GM12878 (cell line): ENCODE measurements at regions not wholly inside any gene's neighbourhood (a gene's known extent, or its start where the extent isn't known, plus 50 kb on each side); places are given as distances from the start of the nearest gene placed in this dataset.

Experiments
- ATAC-seq: fragments of 200-7000 bp; cut with Tn5 transposase; 3 replicates; pipeline ENCODE4 v1.9.1; 2020; ENCODE audit warnings: mild to moderate bottlenecking, moderate library complexity
- BruUV-seq: library from RNA; stranded (reverse); fragments of 400-500 nt; replicated peaks from 2 replicates; lab custom pipeline; 2021; lab: Mats Ljungman, UMichigan
- CTCF ChIA-PET: fragments of 300-600 bp; sonication (Branson Sonifier 250); formaldehyde crosslinking; extraction: SDS; loops from one replicate; lab custom pipeline; 2021; ENCODE audit warnings: inconsistent platforms; lab: Yijun Ruan, JAX
- POLR2A ChIA-PET: fragments of 350-600 bp; formaldehyde crosslinking; extraction: SDS; loops from one replicate; lab custom pipeline; 2021; ENCODE audit warnings: inconsistent platforms; lab: Charles Lee
- RAD21 ChIA-PET: fragments of 300-600 bp; sonication (Branson Sonifier 250); formaldehyde crosslinking; loops from one replicate; lab custom pipeline; 2023; ENCODE audit warnings: antibody characterized with exemption; ENCODE audit not compliant: unreplicated experiment; lab: Charles Lee
- SMC1A ChIA-PET: fragments of 300-600 bp; sonication (Branson Sonifier 250); formaldehyde crosslinking; loops from one replicate; lab custom pipeline; 2023; ENCODE audit not compliant: unreplicated experiment, uncharacterized antibody; lab: Charles Lee
- DNase-seq: peaks from one replicate; pipeline ENCODE4 v3.0.0-alpha.2; 2011; ENCODE audit warnings: low read depth, low spot score
- FAIRE-seq: peaks from 3 replicates; lab custom pipeline; 2011; peaks lifted over from hg19 to GRCh38; lab: Jason Lieb, UNC
- H2AFZ ChIP-seq: 2 replicates; pipeline ENCODE4 v1.6.0; 2011; ENCODE audit warnings: low read depth, low read length, control low read depth; ENCODE audit not compliant: control insufficient read depth
- H3K27ac ChIP-seq: 2 replicates; pipeline ENCODE4 v1.5.1; 2011; ENCODE audit warnings: control low read depth; ENCODE audit not compliant: control insufficient read depth, insufficient read depth
- H3K27me3 ChIP-seq, 2 experiments: replicated peaks in 1 of 2; 2 replicates each; pipeline versions ENCODE4 v1.6.0 to v1.6.1; 2011; ENCODE audit warnings: low read length in 1 of 2; ENCODE audit not compliant: control insufficient read depth in 2 of 2, insufficient read depth in 2 of 2
- H3K36me3 ChIP-seq, 2 experiments: 2 replicates each; pipeline ENCODE4 v1.5.1; 2011; ENCODE audit warnings: low read length in 1 of 2; ENCODE audit not compliant: control insufficient read depth in 2 of 2, insufficient read depth in 2 of 2
- H3K4me1 ChIP-seq: 2 replicates; pipeline ENCODE4 v1.6.1; 2011; ENCODE audit warnings: mild to moderate bottlenecking, low read length, moderate library complexity, mixed read lengths; ENCODE audit not compliant: control insufficient read depth, insufficient read depth
- H3K4me2 ChIP-seq: 2 replicates; pipeline ENCODE4 v1.6.0; 2011; ENCODE audit warnings: control low read depth; ENCODE audit not compliant: control insufficient read depth, insufficient read depth
- H3K4me3 ChIP-seq: fragments of 200-600 bp; sonication (generic); 2 replicates; pipeline ENCODE4 v1.5.1; 2016
- H3K79me2 ChIP-seq: 2 replicates; pipeline ENCODE4 v1.6.0; 2011; ENCODE audit warnings: low read length; ENCODE audit not compliant: control insufficient read depth, insufficient read depth
- H3K9ac ChIP-seq: 2 replicates; pipeline ENCODE4 v1.8.0; 2011; ENCODE audit warnings: low read length, control low read depth, mixed read lengths; ENCODE audit not compliant: control insufficient read depth, insufficient read depth
- H3K9me3 ChIP-seq: replicated peaks from 3 replicates; pipeline ENCODE4 v1.5.1; 2011; ENCODE audit warnings: mild to moderate bottlenecking, low read length; ENCODE audit not compliant: control insufficient read depth, insufficient read depth
- H4K20me1 ChIP-seq: 2 replicates; pipeline ENCODE4 v1.6.0; 2011; ENCODE audit not compliant: control insufficient read depth, insufficient read depth
- BACH1 ChIP-seq: fragments of 450-650 bp; IDR thresholded peaks from 2 replicates; pipeline ENCODE4 v1.6.1; 2017; ENCODE audit warnings: mild to moderate bottlenecking, borderline replicate concordance
- BMI1 ChIP-seq: fragments of 450-650 bp; IDR thresholded peaks from 2 replicates; pipeline ENCODE4 v1.6.1; 2016; ENCODE audit warnings: mild to moderate bottlenecking, moderate library complexity, borderline replicate concordance
- CBX5 ChIP-seq: sonication (generic); IDR thresholded peaks from 2 replicates; pipeline ENCODE4 v1.6.1; 2016; ENCODE audit warnings: low read depth, moderate library complexity, mild to moderate bottlenecking, inconsistent platforms
- CHD1 ChIP-seq: IDR thresholded peaks from 2 replicates; pipeline ENCODE4 v1.6.1; 2012; ENCODE audit warnings: low read depth, low read length, improper control_type of control experiment
- EP300 ChIP-seq, 2 experiments: fragments of 150-350 bp in 1 of 2; IDR thresholded peaks; 2 replicates each; pipeline ENCODE4 v1.6.1; 2011 to 2012; ENCODE audit warnings: low read depth in 2 of 2, low read length in 2 of 2, borderline replicate concordance in 1 of 2, improper control_type of control experiment in 1 of 2, inconsistent platforms in 1 of 2; ENCODE audit not compliant: control insufficient read depth in 1 of 2
- EZH2 ChIP-seq: IDR thresholded peaks from 2 replicates; pipeline ENCODE4 v1.6.1; 2012; ENCODE audit warnings: low read depth, mild to moderate bottlenecking, control low read depth, inconsistent platforms, low read length, borderline replicate concordance; ENCODE audit not compliant: control insufficient read depth
- FOXM1 ChIP-seq: IDR thresholded peaks from 2 replicates; pipeline ENCODE4 v1.6.1; 2012; ENCODE audit warnings: low read depth, mild to moderate bottlenecking, inconsistent platforms, low read length, moderate library complexity
- HDAC6 ChIP-seq: fragments of 200-600 bp; sonication (generic); IDR thresholded peaks from one replicate; pipeline ENCODE4 v1.8.0; 2017; ENCODE audit warnings: antibody characterized with exemption; ENCODE audit not compliant: unreplicated experiment
- IKZF1 ChIP-seq: fragments of 450-650 bp; conservative IDR thresholded peaks from 2 replicates; pipeline ENCODE4 v1.6.1; 2017; ENCODE audit warnings: antibody characterized with exemption, mild to moderate bottlenecking
- KDM1A ChIP-seq: fragments of 200-600 bp; sonication (generic); IDR thresholded peaks from 2 replicates; pipeline ENCODE4 v1.6.1; 2016; ENCODE audit warnings: borderline replicate concordance
- NRF1 ChIP-seq: conservative IDR thresholded peaks from 2 replicates; pipeline ENCODE4 v1.6.1; 2011; ENCODE audit warnings: mild to moderate bottlenecking, low read depth, low read length, improper control_type of control experiment
- PAX8 ChIP-seq: fragments of 450-650 bp; IDR thresholded peaks from 2 replicates; pipeline ENCODE4 v1.6.1; 2017; ENCODE audit warnings: mild to moderate bottlenecking, moderate library complexity
- POLR2AphosphoS5 ChIP-seq: IDR thresholded peaks from 2 replicates; pipeline ENCODE4 v1.6.1; 2011; ENCODE audit warnings: mild to moderate bottlenecking, low read length, inconsistent platforms
- RAD21 ChIP-seq: IDR thresholded peaks from 2 replicates; pipeline ENCODE4 v1.6.1; 2011; ENCODE audit warnings: mild to moderate bottlenecking, low read depth, low read length, moderate library complexity; ENCODE audit not compliant: insufficient read depth
- RCOR1 ChIP-seq: conservative IDR thresholded peaks from 2 replicates; pipeline ENCODE4 v1.6.1; 2012; ENCODE audit warnings: low read depth, low read length, improper control_type of control experiment
- RELA ChIP-seq: fragments of 450-650 bp; IDR thresholded peaks from 2 replicates; pipeline ENCODE4 v1.8.0; 2014; ENCODE audit warnings: borderline replicate concordance; ENCODE audit not compliant: partially characterized antibody
- USF2 ChIP-seq: IDR thresholded peaks from 2 replicates; pipeline ENCODE4 v1.6.1; 2011; ENCODE audit warnings: low read depth, low read length, improper control_type of control experiment, borderline replicate concordance
- YBX1 ChIP-seq: fragments of 450-650 bp; IDR thresholded peaks from 2 replicates; pipeline ENCODE4 v1.6.1; 2016; ENCODE audit warnings: antibody characterized with exemption
- ZZZ3 ChIP-seq: IDR thresholded peaks from 2 replicates; pipeline ENCODE4 v1.6.1; 2011; ENCODE audit warnings: low read depth; ENCODE audit not compliant: control insufficient read depth, insufficient read length
- WGBS: methylation state at CpG from one replicate; pipeline ENCODE4 v1.1.6; 2016; ENCODE audit warnings: low lambda C conversion rate; ENCODE audit not compliant: insufficient replicate concordance, insufficient coverage; ENCODE audit errors: missing lambda C conversion rate; 5-methylcytosine and 5-hydroxymethylcytosine counted together
- in situ Hi-C: fragments of 300-500 bp; cut with MboI; formaldehyde crosslinking; loops from 9 replicates; pipeline ENCODE4 v1.14.3; 2018; ENCODE audit warnings: mixed read lengths
- intact Hi-C: fragments of 100-400 bp; cut with micrococcal nuclease; formaldehyde crosslinking; loops from one replicate; pipeline ENCODE4 v1.14.2; 2022; ENCODE audit not compliant: unreplicated experiment
- TF ChIP-seq, protein P1 (sequence below): fragments of 450-650 bp; IDR thresholded peaks from 2 replicates; pipeline ENCODE4 v1.6.1; 2016; ENCODE audit warnings: mild to moderate bottlenecking, moderate library complexity, borderline replicate concordance

DNA sequence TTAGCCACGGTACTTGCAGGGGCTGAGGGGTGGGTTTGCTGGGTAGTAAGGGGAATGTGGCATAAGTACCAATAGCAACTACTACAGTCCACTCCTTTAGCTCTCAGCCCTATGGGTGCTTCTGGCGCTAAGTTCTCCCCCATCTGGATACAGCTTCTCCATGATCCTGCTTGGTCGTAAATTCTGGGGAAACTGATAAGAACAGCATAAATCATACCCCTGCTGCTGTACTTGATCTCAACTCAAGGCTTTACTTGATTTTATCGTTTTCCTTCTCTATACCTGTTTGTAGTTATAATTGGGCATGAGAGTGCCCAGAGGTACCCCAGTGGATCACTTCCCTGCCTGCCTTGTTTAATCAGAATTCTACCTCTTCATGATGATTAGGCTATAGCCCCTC, 331.4 kb downstream of the PMP22 start:
- in situ Hi-C loops (no loop called here), intact Hi-C loops (no loop called here)
- ATAC-seq (no peak), FAIRE-seq (no peak), DNase-seq (no peak)
- Histone ChIP-seq H3K36me3 (no peaks in the 10 kb centered on the region), H3K27ac (no peak overlapping the region), H3K9me3 (no peaks in the 10 kb centered on the region), H2AFZ (no peak overlapping the region), H3K27me3 (no peaks in the 10 kb centered on the region), H4K20me1 (no peaks in the 10 kb centered on the region), H3K79me2 (no peaks in the 10 kb centered on the region)
- SMC1A ChIA-PET: no interaction called here
- POLR2A ChIA-PET: interaction anchor here (0.5 kb wide), 1 partner anchor 1732 kb away, joined by 3 read pairs; no protein-coding TSS in a partner anchor
- RAD21 ChIA-PET: no interaction called here
- no TSS peak for BruUV-seq
- 33% methylated on average over 4 of the region's 4 CpGs for WGBS
- CTCF ChIA-PET: no interaction called here
- TF ChIP-seq EP300 (IDR thresholded peaks at IDR 0.05; ENCODE audit: borderline replicate concordance in 1 of 2, control insufficient read depth in 1 of 2, low read depth in 2 of 2, low read length in 2 of 2) (no peak), BMI1 (no peak), PAX8 (no peak), CBX5 (no peak), HDAC6 (no peak), RAD21 (no peak), FOXM1 (no peak), ZZZ3 (no peak), RCOR1 (no peak), RELA (no peak), BACH1 (no peak), POLR2AphosphoS5 (no peak), IKZF1 (no peak), USF2 (no peak), NRF1 (no peak), CHD1 (no peak), EZH2 (no peak), KDM1A (no peak), YBX1 (no peak)
- TF ChIP-seq, protein P1, sequence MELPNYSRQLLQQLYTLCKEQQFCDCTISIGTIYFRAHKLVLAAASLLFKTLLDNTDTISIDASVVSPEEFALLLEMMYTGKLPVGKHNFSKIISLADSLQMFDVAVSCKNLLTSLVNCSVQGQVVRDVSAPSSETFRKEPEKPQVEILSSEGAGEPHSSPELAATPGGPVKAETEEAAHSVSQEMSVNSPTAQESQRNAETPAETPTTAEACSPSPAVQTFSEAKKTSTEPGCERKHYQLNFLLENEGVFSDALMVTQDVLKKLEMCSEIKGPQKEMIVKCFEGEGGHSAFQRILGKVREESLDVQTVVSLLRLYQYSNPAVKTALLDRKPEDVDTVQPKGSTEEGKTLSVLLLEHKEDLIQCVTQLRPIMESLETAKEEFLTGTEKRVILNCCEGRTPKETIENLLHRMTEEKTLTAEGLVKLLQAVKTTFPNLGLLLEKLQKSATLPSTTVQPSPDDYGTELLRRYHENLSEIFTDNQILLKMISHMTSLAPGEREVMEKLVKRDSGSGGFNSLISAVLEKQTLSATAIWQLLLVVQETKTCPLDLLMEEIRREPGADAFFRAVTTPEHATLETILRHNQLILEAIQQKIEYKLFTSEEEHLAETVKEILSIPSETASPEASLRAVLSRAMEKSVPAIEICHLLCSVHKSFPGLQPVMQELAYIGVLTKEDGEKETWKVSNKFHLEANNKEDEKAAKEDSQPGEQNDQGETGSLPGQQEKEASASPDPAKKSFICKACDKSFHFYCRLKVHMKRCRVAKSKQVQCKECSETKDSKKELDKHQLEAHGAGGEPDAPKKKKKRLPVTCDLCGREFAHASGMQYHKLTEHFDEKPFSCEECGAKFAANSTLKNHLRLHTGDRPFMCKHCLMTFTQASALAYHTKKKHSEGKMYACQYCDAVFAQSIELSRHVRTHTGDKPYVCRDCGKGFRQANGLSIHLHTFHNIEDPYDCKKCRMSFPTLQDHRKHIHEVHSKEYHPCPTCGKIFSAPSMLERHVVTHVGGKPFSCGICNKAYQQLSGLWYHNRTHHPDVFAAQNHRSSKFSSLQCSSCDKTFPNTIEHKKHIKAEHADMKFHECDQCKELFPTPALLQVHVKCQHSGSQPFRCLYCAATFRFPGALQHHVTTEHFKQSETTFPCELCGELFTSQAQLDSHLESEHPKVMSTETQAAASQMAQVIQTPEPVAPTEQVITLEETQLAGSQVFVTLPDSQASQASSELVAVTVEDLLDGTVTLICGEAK: no peak
- TF ChIP-seq, all 136 proteins: peak for 0
- H3K4me1 ChIP-seq: no peaks in the 10 kb centered on the region
- H3K4me3 ChIP-seq: no peak overlapping the region
- no peak overlapping the region for H3K9ac ChIP-seq
- H3K4me2 ChIP-seq: no peak overlapping the region
